H1 (cell line): ENCODE measurements at regions not wholly inside any gene's neighbourhood (a gene's known extent, or its start where the extent isn't known, plus 50 kb on each side); places are given as distances from the start of the nearest gene placed in this dataset.

Experiments
- POU5F1 ChIP-seq: IDR thresholded peaks from 2 replicates; pipeline ENCODE4 v1.6.1; 2011; ENCODE audit warnings: low read depth, mild to moderate bottlenecking, low read length, moderate library complexity
- SIX5 ChIP-seq: IDR thresholded peaks from 2 replicates; pipeline ENCODE4 v1.6.1; 2011; ENCODE audit warnings: mild to moderate bottlenecking, low read depth, low read length
- SRF ChIP-seq: IDR thresholded peaks from 2 replicates; pipeline ENCODE4 v1.6.1; 2011; ENCODE audit warnings: mild to moderate bottlenecking, low read depth, low read length, moderate library complexity
- TF ChIP-seq, protein P1 (sequence below): IDR thresholded peaks from 2 replicates; pipeline ENCODE4 v1.6.1; 2011; ENCODE audit warnings: low read depth, mild to moderate bottlenecking, low read length; ENCODE audit not compliant: insufficient read depth

DNA sequence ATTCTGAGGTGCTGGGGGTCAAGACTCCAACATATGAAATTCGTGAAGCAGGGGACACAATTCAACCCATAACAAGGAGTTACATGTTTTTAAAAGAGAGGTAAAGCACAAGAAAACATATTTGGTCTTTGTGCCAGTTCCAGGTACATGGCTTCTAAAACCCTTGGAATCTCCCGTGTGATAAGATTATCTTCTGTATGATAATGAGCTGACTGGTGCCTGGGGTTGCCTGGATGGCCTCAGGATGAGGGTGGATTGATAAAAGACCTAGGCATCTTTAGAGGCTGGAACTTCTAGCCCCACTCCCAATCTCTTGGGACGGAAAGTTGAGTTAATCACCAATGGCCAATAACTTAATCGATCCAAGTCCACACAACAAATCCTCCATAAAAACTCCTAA, 87.0 kb downstream of the FAM217A start (continued):
- TF ChIP-seq POU5F1, result no peak
- no peak for TF ChIP-seq SRF
- no peak for TF ChIP-seq SIX5
- TF ChIP-seq, protein P1, sequence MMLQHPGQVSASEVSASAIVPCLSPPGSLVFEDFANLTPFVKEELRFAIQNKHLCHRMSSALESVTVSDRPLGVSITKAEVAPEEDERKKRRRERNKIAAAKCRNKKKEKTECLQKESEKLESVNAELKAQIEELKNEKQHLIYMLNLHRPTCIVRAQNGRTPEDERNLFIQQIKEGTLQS, result no peak
